Stomach (tissue), 8 donors: ENCODE measurements at regions not wholly inside any gene's neighbourhood (a gene's known extent, or its start where the extent isn't known, plus 50 kb on each side); places are given as distances from the start of the nearest gene placed in this dataset.
A peak's percentile ranks its signal among the peaks of the same experiment; 100 is the strongest.

Experiments
- DNase-seq, 2 donors: peaks; one replicate each; pipeline versions ENCODE4 v3.0.0 to v3.0.0-alpha.2; 2013 to 2019
- H3K27ac ChIP-seq, 5 donors: fragments of 200-600 bp in 4 of 5; sonication (generic) in 4 of 5; one replicate each; pipeline ENCODE4 v1.5.1; 2013 to 2019; ENCODE audit warnings: mild to moderate bottlenecking in 1 of 5, moderate library complexity in 1 of 5
- H3K27me3 ChIP-seq, 3 donors: fragments of 200-600 bp; sonication (generic); one replicate each; pipeline ENCODE4 v1.5.1; 2017 to 2019; ENCODE audit warnings: mixed run types in 1 of 3
- H3K36me3 ChIP-seq, 4 donors: fragments of 200-600 bp; sonication (generic); 1 replicate in 3 of 4; 2 replicates in 1 of 4; pipeline ENCODE4 v1.5.1; 2016 to 2019
- H3K4me1 ChIP-seq, 4 donors: fragments of 200-600 bp; sonication (generic); one replicate each; pipeline ENCODE4 v1.5.1; 2016 to 2019
- H3K4me3 ChIP-seq, 4 donors: fragments of 200-600 bp; sonication (generic) in 3 of 4; one replicate each; pipeline ENCODE4 v1.5.1; 2016 to 2019; ENCODE audit warnings: mild to moderate bottlenecking in 1 of 4
- H3K9me3 ChIP-seq, 4 donors: fragments of 200-600 bp; sonication (generic); one replicate each; pipeline ENCODE4 v1.5.1; 2016 to 2019
- CTCF ChIP-seq, 7 experiments: fragments of 450-650 bp in 4 of 7; fragments of 200-600 bp in 3 of 7; sonication (generic) in 3 of 7; IDR thresholded peaks; one replicate each; pipeline ENCODE4 v1.5.1; 2016 to 2019; ENCODE audit warnings: antibody characterized with exemption in 7 of 7, control low read depth in 2 of 7, mild to moderate bottlenecking in 1 of 7
- EP300 ChIP-seq: sonication (generic); formaldehyde crosslinking; IDR thresholded peaks from one replicate; pipeline ENCODE4 v1.6.1; 2017; ENCODE audit warnings: antibody characterized with exemption
- POLR2A ChIP-seq, 4 donors: fragments of 450-650 bp; IDR thresholded peaks; one replicate each; pipeline ENCODE4 v1.6.1; 2016; ENCODE audit warnings: antibody characterized with exemption in 4 of 4, control low read depth in 2 of 4, mild to moderate bottlenecking in 1 of 4, moderate library complexity in 1 of 4
- POLR2AphosphoS5 ChIP-seq, 3 donors: sonication (generic); formaldehyde crosslinking; IDR thresholded peaks; one replicate each; pipeline ENCODE4 v1.6.1; 2016; ENCODE audit warnings: antibody characterized with exemption in 3 of 3
- WGBS, 5 donors: extraction: QIAGEN DNeasy Blood & Tissue Kit in 3 of 5; methylation state at CpG; one replicate each; pipeline versions ENCODE4 v1.1.5 to v1.1.7; 2013 to 2018; 5-methylcytosine and 5-hydroxymethylcytosine counted together
- intact Hi-C: fragments of 100-400 bp; cut with DNase I; formaldehyde crosslinking; loops from one replicate; pipeline ENCODE4 v1.15.1; 2023; ENCODE audit warnings: low total_unique reads
- donor health status: healthy with polysubstance abuse.
- donor health status: Bipolar disorder and iron deficiency.
- donor health status: healthy.

GRCh38 chr11:109302591-109303334 is 119.2 kb upstream of the C11orf87 start:
- TF ChIP-seq EP300 (no peak), POLR2A (IDR thresholded peaks at IDR 0.05) (no peak), CTCF (IDR thresholded peaks at IDR 0.05) (no peak), POLR2AphosphoS5 (IDR thresholded peaks at IDR 0.05) (no peak)
- DNase-seq: no peak
- Histone ChIP-seq H3K4me1 (no peaks in the 10 kb centered on the region), H3K27ac (no peak overlapping the region), H3K9me3 (no peaks in the 10 kb centered on the region), H3K36me3 (no peaks in the 10 kb centered on the region), H3K4me3 (no peak overlapping the region), H3K27me3 (no peaks in the 10 kb centered on the region)
- 61 to 72% (median 63%) methylated on average over 4 of the region's 4 CpGs for WGBS, 5 donors
- intact Hi-C loops: no loop called here

- H3K9me3 ChIP-seq: no peaks in the 10 kb centered on the region
- no peak overlapping the region for H3K27ac ChIP-seq
- H3K4me1 ChIP-seq: no peaks in the 10 kb centered on the region
- WGBS, 5 donors: 15 to 60% (median 42%) methylated on average over 1 of the region's 1 CpG
- H3K36me3 ChIP-seq: no peaks in the 10 kb centered on the region
- TF ChIP-seq POLR2A (IDR thresholded peaks at IDR 0.05) (no peak), POLR2AphosphoS5 (IDR thresholded peaks at IDR 0.05) (no peak), CTCF (IDR thresholded peaks at IDR 0.05) (no peak), EP300 (no peak)
- no peaks in the 10 kb centered on the region for H3K27me3 ChIP-seq
- no peak overlapping the region for H3K4me3 ChIP-seq
- intact Hi-C loops: no loop called here
- DNase-seq: peak in 1 of 2 donors; percentile 2
Measured at GRCh38 chr11:109303342-109303741, 118.6 kb upstream of the C11orf87 start.

- no peaks in the 10 kb centered on the region for H3K27me3 ChIP-seq
- no peak overlapping the region for H3K27ac ChIP-seq
- no peaks in the 10 kb centered on the region for H3K4me1 ChIP-seq
- no peak for DNase-seq
- intact Hi-C loops: no loop called here
- H3K4me3 ChIP-seq: no peak overlapping the region
- TF ChIP-seq POLR2A (IDR thresholded peaks at IDR 0.05) (no peak), EP300 (no peak), CTCF (IDR thresholded peaks at IDR 0.05) (no peak)
- no peaks in the 10 kb centered on the region for H3K36me3 ChIP-seq
- WGBS, 5 donors: 59 to 89% (median 74%) methylated on average over 1 of the region's 1 CpG
- no peaks in the 10 kb centered on the region for H3K9me3 ChIP-seq
Measured at GRCh38 chr11:109304159-109304558, 117.8 kb upstream of the C11orf87 start.

- 86 to 95% (median 93%) methylated on average over 5 to 7 of the region's 7 CpGs for WGBS, 5 donors
- Histone ChIP-seq H3K9me3 (no peaks in the 10 kb centered on the region), H3K36me3 (no peaks in the 10 kb centered on the region), H3K4me1 (no peaks in the 10 kb centered on the region), H3K27me3 (no peaks in the 10 kb centered on the region), H3K4me3 (no peak overlapping the region), H3K27ac (no peak overlapping the region)
- TF ChIP-seq CTCF (IDR thresholded peaks at IDR 0.05): no peak
- TF ChIP-seq EP300: no peak
- no peak for TF ChIP-seq POLR2AphosphoS5 (IDR thresholded peaks at IDR 0.05)
- no peak for TF ChIP-seq POLR2A (IDR thresholded peaks at IDR 0.05)
- no peak for DNase-seq
- intact Hi-C loops: no loop called here
Measured at GRCh38 chr11:109305009-109305408, 117.0 kb upstream of the C11orf87 start.
